ENCODE measurements at regions not wholly inside any gene's neighbourhood (a gene's known extent, or its start where the extent isn't known, plus 50 kb on each side); places are given as distances from the start of the nearest gene placed in this dataset.
"Not testable (repeated sequence)": the region's sequence is repeated elsewhere in the genome, so short reads cannot be mapped to it uniquely, and the experiment has no call there.

DNA sequence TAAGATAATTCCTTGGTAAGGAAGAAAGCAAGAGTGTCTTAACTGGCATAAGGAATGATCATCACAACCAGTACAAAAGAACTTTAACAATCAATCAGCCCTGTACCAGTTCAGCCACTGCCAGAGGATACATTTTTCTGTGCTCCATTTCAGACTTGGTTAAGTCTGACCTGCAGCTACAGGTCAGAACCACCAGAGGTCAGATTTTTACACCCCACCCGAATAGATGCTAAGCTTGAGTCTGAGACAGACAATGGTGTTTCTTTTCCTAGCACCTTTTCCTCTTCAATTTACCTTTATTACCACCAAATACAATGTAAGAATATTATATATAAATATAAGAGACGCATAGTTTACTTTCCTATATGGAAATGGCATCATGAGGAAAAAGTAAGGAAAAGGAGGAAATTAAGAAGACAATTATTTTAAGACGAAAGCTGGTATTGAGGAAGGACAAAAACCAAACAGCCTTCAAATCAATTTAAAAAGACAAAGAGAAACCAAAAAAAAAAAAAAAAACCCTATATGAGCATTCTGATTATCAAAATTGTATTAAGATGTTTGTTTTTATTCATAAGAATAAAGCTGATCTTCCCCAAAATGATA, 215.3 kb upstream of the TTC29 start:
- DNase-seq (ENCODE audit: extremely low read depth, insufficient read length), result no peak
- no peaks in the 10 kb centered on the region for H3K36me3 ChIP-seq (ENCODE audit: control insufficient read depth, insufficient read depth, low read length)
- TF ChIP-seq, protein P1, sequence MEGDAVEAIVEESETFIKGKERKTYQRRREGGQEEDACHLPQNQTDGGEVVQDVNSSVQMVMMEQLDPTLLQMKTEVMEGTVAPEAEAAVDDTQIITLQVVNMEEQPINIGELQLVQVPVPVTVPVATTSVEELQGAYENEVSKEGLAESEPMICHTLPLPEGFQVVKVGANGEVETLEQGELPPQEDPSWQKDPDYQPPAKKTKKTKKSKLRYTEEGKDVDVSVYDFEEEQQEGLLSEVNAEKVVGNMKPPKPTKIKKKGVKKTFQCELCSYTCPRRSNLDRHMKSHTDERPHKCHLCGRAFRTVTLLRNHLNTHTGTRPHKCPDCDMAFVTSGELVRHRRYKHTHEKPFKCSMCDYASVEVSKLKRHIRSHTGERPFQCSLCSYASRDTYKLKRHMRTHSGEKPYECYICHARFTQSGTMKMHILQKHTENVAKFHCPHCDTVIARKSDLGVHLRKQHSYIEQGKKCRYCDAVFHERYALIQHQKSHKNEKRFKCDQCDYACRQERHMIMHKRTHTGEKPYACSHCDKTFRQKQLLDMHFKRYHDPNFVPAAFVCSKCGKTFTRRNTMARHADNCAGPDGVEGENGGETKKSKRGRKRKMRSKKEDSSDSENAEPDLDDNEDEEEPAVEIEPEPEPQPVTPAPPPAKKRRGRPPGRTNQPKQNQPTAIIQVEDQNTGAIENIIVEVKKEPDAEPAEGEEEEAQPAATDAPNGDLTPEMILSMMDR (IDR thresholded peaks at IDR 0.05; ENCODE audit: insufficient read depth, low read length, poor library complexity, severe bottlenecking), result peak; percentile 83
- no peak overlapping the region for H3K4me3 ChIP-seq (replicated peaks; ENCODE audit: low read depth, low read length)
- no peaks in the 10 kb centered on the region; the same call in 1 of the 2 replicates for H3K27me3 ChIP-seq (replicated peaks; ENCODE audit: control insufficient read depth, insufficient read depth, low read length)

GRCh38 chr4:147163311-147163710, 217.6 kb upstream of the TTC29 start:
- TF ChIP-seq, protein P1 (IDR thresholded peaks at IDR 0.05; ENCODE audit: insufficient read depth, low read length, poor library complexity, severe bottlenecking), result no peak
- H3K4me3 ChIP-seq (replicated peaks; ENCODE audit: low read depth, low read length), result no peak overlapping the region
- H3K27me3 ChIP-seq (replicated peaks; ENCODE audit: control insufficient read depth, insufficient read depth, low read length), result no peaks in the 10 kb centered on the region
- H3K36me3 ChIP-seq (ENCODE audit: control insufficient read depth, insufficient read depth, low read length), result no peaks in the 10 kb centered on the region
- DNase-seq (ENCODE audit: extremely low read depth, insufficient read length), result no peak

- not testable (repeated sequence) for DNase-seq (ENCODE audit: extremely low read depth, insufficient read length); H3K27me3 ChIP-seq (replicated peaks; ENCODE audit: control insufficient read depth, insufficient read depth, low read length); H3K36me3 ChIP-seq (ENCODE audit: control insufficient read depth, insufficient read depth, low read length)
Measured at GRCh38 chr4:147168200-147168599, 222.5 kb upstream of the TTC29 start.

GRCh38 chr4:147173322-147173721, 227.7 kb upstream of the TTC29 start:
- no peaks in the 10 kb centered on the region for H3K27me3 ChIP-seq (replicated peaks; ENCODE audit: control insufficient read depth, insufficient read depth, low read length)
- no peaks in the 10 kb centered on the region for H3K36me3 ChIP-seq (ENCODE audit: control insufficient read depth, insufficient read depth, low read length)
- no peak overlapping the region for H3K4me3 ChIP-seq (replicated peaks; ENCODE audit: low read depth, low read length)
- DNase-seq (ENCODE audit: extremely low read depth, insufficient read length), result no peak
- TF ChIP-seq, protein P1 (IDR thresholded peaks at IDR 0.05; ENCODE audit: insufficient read depth, low read length, poor library complexity, severe bottlenecking), result no peak

More at GRCh38 chr4:147168200-147168599, 222.5 kb upstream of the TTC29 start:
- H3K4me3 ChIP-seq (replicated peaks; ENCODE audit: low read depth, low read length), result not testable (repeated sequence)

DNA sequence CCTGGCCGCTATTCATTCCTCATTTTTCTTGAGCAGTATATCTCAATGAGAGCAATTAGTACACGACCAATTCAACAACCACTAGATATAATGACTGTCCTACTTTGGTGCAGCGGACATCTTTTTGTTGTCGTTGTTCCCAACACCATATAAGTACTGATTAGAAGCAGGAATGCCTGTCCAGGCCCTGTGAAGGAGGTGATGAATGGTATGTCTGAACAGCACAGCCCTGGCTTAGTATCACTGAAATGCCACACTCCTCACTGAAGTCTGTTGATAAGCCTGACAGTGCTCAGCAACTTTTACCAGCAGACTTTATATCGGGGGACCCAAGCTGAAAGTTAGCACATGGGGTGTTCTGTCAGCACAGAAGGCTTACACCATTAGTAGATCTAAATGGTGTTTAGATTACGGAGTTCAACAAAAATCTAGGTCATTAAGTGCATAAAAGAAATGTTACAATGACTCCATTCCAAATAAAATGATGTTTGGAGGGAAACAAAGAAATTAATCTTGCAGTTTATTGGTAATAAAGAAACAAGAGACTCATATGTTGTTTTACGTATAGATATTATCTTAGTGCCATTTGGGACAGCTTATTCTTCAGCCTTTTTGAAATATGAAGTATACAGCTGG, 228.3 kb upstream of the TTC29 start:
- no peaks in the 10 kb centered on the region for H3K36me3 ChIP-seq (ENCODE audit: control insufficient read depth, insufficient read depth, low read length)
- DNase-seq (ENCODE audit: extremely low read depth, insufficient read length), result no peak
- TF ChIP-seq, protein P1 (IDR thresholded peaks at IDR 0.05; ENCODE audit: insufficient read depth, low read length, poor library complexity, severe bottlenecking), result no peak
- H3K27me3 ChIP-seq (replicated peaks; ENCODE audit: control insufficient read depth, insufficient read depth, low read length), result no peaks in the 10 kb centered on the region
- H3K4me3 ChIP-seq (replicated peaks; ENCODE audit: low read depth, low read length), result no peak overlapping the region

GRCh38 chr4:147174591-147174990, 228.9 kb upstream of the TTC29 start:
- Histone ChIP-seq H3K36me3 (ENCODE audit: control insufficient read depth, insufficient read depth, low read length) (no peaks in the 10 kb centered on the region), H3K27me3 (replicated peaks; ENCODE audit: control insufficient read depth, insufficient read depth, low read length) (no peaks in the 10 kb centered on the region), H3K4me3 (replicated peaks; ENCODE audit: low read depth, low read length) (no peak overlapping the region)
- DNase-seq (ENCODE audit: extremely low read depth, insufficient read length), result no peak
- TF ChIP-seq, protein P1 (IDR thresholded peaks at IDR 0.05; ENCODE audit: insufficient read depth, low read length, poor library complexity, severe bottlenecking), result no peak

Measured in GM06990 (cell line).